ENCODE measurements at regions not wholly inside any gene's neighbourhood (a gene's known extent, or its start where the extent isn't known, plus 50 kb on each side); places are given as distances from the start of the nearest gene placed in this dataset.

- TF ChIP-seq GATA2 (IDR thresholded peaks at IDR 0.05; ENCODE audit: low read depth, low read length): no peak
- TF ChIP-seq GATA3 (IDR thresholded peaks at IDR 0.05; ENCODE audit: low read depth, low read length): no peak
Measured at GRCh38 chr12:41736436-41736835, 408.2 kb downstream of the GXYLT1 start.
